Ovary (tissue), 7 donors: ENCODE measurements at regions not wholly inside any gene's neighbourhood (a gene's known extent, or its start where the extent isn't known, plus 50 kb on each side); places are given as distances from the start of the nearest gene placed in this dataset.

Experiments used
- DNase-seq, 5 donors: peaks; one replicate each; pipeline ENCODE4 v3.0.0-alpha.2; 2019 to 2020
- H3K27ac ChIP-seq, 2 donors: fragments of 200-600 bp; one replicate each; pipeline versions ENCODE4 v1.5.1 to v1.8.0; 2019 to 2022
- H3K27me3 ChIP-seq: fragments of 200-600 bp; one replicate; pipeline ENCODE4 v1.8.0; 2022
- H3K36me3 ChIP-seq: fragments of 200-600 bp; sonication (generic); one replicate; pipeline ENCODE4 v1.5.1; 2019
- H3K4me1 ChIP-seq: one replicate; pipeline ENCODE4 v1.8.1; 2013; ENCODE audit warnings: mild to moderate bottlenecking, moderate library complexity; ENCODE audit not compliant: insufficient read depth
- H3K4me3 ChIP-seq: fragments of 200-600 bp; sonication (generic); one replicate; pipeline ENCODE4 v1.5.1; 2017
- H3K9me3 ChIP-seq, 2 donors: fragments of 200-600 bp in 1 of 2; sonication (generic) in 1 of 2; one replicate each; pipeline versions ENCODE4 v1.5.1 to v1.8.1; 2013 to 2019; ENCODE audit warnings: mild to moderate bottlenecking in 1 of 2, moderate library complexity in 1 of 2
- EP300 ChIP-seq: sonication (generic); formaldehyde crosslinking; IDR thresholded peaks from one replicate; pipeline ENCODE4 v1.6.1; 2017; ENCODE audit warnings: antibody characterized with exemption
- POLR2A ChIP-seq: fragments of 450-650 bp; IDR thresholded peaks from one replicate; pipeline ENCODE4 v1.6.1; 2017; ENCODE audit warnings: antibody characterized with exemption, mild to moderate bottlenecking, moderate library complexity
- WGBS, 3 donors: extraction: QIAGEN DNeasy Blood & Tissue Kit in 1 of 3; methylation state at CpG; one replicate each; pipeline versions ENCODE4 v1.1.5 to v1.1.7; 2013 to 2017; 5-methylcytosine and 5-hydroxymethylcytosine counted together
- intact Hi-C, 4 donors: fragments of 100-400 bp; cut with DNase I; formaldehyde crosslinking; loops; one replicate each; pipeline versions ENCODE4 v1.11.0 to v1.15.1; 2022 to 2023
- TF ChIP-seq, protein P1 (sequence below), 3 donors: fragments of 450-650 bp in 2 of 3; fragments of 200-600 bp in 1 of 3; IDR thresholded peaks; one replicate each; pipeline versions ENCODE4 v1.5.1 to v1.8.0; 2016 to 2022; ENCODE audit warnings: antibody characterized with exemption in 3 of 3, mild to moderate bottlenecking in 1 of 3
- donor health status: DM: no; HTN: no; CAD: no; lungs with moderate emphysema.
- donor health status: DM: no; HTN: no; CAD: no.
- donor health status: Bipolar disorder and iron deficiency.
- donor health status: DM: no; HTN: no; CAD: no.
- donor health status: DM: yes; HTN: yes; CAD: no.

DNA sequence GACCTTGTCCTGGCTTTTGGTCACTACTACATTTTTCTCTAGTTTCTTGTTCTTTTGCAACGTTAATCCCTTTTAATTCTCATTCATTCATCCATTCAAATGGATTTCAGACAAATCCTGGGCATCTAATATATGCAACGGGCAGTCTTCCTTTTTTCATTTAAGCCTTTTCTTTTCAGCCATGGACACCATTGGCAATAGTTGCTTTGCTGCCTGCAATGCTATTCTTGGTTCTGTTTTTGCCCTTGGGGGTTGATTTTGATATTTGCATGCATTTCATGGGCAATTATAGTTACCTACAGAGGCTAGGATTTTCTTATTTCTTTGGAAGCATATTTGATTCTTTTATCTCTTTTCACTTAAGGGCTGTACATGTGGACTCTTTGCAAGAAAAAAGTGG lies 180.5 kb upstream of the ARX start:
- no peaks in the 10 kb centered on the region for H3K9me3 ChIP-seq
- DNase-seq: no peak
- H3K36me3 ChIP-seq: no peaks in the 10 kb centered on the region
- no peaks in the 10 kb centered on the region for H3K4me1 ChIP-seq
- no peak for TF ChIP-seq POLR2A
- TF ChIP-seq, protein P1, sequence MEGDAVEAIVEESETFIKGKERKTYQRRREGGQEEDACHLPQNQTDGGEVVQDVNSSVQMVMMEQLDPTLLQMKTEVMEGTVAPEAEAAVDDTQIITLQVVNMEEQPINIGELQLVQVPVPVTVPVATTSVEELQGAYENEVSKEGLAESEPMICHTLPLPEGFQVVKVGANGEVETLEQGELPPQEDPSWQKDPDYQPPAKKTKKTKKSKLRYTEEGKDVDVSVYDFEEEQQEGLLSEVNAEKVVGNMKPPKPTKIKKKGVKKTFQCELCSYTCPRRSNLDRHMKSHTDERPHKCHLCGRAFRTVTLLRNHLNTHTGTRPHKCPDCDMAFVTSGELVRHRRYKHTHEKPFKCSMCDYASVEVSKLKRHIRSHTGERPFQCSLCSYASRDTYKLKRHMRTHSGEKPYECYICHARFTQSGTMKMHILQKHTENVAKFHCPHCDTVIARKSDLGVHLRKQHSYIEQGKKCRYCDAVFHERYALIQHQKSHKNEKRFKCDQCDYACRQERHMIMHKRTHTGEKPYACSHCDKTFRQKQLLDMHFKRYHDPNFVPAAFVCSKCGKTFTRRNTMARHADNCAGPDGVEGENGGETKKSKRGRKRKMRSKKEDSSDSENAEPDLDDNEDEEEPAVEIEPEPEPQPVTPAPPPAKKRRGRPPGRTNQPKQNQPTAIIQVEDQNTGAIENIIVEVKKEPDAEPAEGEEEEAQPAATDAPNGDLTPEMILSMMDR (IDR thresholded peaks at IDR 0.05): no peak
- no peak for TF ChIP-seq EP300
- H3K4me3 ChIP-seq: no peak overlapping the region
- 54 to 60% (median 57%) methylated on average over 2 of the region's 2 CpGs for WGBS, 3 donors
- H3K27ac ChIP-seq: no peak overlapping the region
- H3K27me3 ChIP-seq: no peaks in the 10 kb centered on the region
- intact Hi-C loops: no loop called here

DNA sequence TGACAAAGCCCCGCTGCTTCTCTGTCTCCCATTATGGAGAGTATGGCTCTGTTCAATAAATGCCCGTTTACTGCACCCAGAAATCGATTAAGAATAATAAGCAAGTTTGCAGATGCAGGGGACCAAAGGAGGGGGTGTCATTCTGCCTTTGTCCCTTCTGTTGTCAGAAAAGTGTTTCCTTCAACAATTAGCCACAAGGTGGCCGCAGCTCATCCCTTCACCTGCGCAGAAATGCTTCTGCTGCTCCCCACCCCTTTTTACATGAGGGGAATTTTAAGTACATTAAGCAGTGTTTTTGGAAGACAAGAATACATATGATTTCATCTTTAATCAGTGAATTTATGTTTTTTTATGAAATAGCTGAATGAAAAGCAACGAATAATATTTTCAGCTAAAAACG lies 175.6 kb upstream of the ARX start:
- no peaks in the 10 kb centered on the region for H3K4me1 ChIP-seq
- TF ChIP-seq EP300: no peak
- TF ChIP-seq, protein P1 (IDR thresholded peaks at IDR 0.05): no peak
- no peak for TF ChIP-seq POLR2A
- no peak for DNase-seq
- no peak overlapping the region for H3K27ac ChIP-seq
- intact Hi-C loops: no loop called here
- H3K36me3 ChIP-seq: no peaks in the 10 kb centered on the region
- H3K4me3 ChIP-seq: no peak overlapping the region
- H3K9me3 ChIP-seq: no peaks in the 10 kb centered on the region
- no peaks in the 10 kb centered on the region for H3K27me3 ChIP-seq
- 44 to 51% (median 48%) methylated on average over 7 of the region's 7 CpGs for WGBS, 3 donors

DNA sequence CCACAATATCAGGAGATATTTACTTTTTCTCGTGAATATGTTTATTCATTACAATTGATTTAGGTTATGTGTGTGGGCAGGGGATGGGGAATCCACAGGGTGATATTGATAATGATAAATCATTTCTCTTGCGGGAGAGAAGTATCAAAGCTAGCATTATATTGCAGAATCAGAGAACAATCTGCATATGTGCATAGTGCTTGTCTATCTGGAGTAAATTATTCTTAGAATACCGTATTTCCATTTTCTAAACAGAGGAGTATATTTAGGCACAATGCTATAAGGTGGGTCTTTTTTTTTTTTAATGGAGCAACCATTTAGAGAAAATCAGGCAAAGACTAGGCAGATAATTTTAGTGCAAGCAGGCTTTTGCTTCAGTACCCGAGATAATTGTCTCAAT lies 166.0 kb upstream of the ARX start:
- WGBS, 3 donors: 65 to 73% (median 70%) methylated on average over 4 of the region's 4 CpGs
- H3K4me3 ChIP-seq: no peak overlapping the region
- intact Hi-C loops: no loop called here
- no peaks in the 10 kb centered on the region for H3K4me1 ChIP-seq
- no peak for DNase-seq
- H3K27me3 ChIP-seq: no peaks in the 10 kb centered on the region
- no peaks in the 10 kb centered on the region for H3K9me3 ChIP-seq
- H3K36me3 ChIP-seq: no peaks in the 10 kb centered on the region
- TF ChIP-seq EP300 (no peak), POLR2A (no peak)
- TF ChIP-seq, protein P1 (IDR thresholded peaks at IDR 0.05): no peak
- no peak overlapping the region for H3K27ac ChIP-seq

DNA sequence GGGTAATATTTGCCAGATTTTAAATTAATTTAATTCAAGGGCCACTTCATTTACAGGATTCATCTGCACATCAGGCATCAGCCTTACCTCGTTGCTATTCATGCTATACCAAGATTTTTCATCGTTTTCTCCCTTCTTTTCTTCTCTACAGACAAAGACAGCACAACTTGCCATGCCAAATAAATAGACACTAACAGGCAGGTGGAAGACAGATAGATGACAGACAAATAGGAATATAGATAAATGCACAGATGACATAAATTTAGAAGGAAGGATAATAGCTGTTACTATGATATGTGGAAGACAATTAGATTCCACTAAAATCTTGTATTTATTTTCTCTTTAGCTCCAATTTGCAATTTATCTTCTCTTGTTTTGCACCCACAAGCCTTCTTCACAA lies 164.5 kb upstream of the ARX start:
- Histone ChIP-seq H3K27ac (no peak overlapping the region), H3K4me3 (no peak overlapping the region), H3K36me3 (no peaks in the 10 kb centered on the region), H3K9me3 (no peaks in the 10 kb centered on the region), H3K4me1 (no peaks in the 10 kb centered on the region), H3K27me3 (no peaks in the 10 kb centered on the region)
- intact Hi-C loops: no loop called here
- 37 to 48% (median 46%) methylated on average over 2 of the region's 2 CpGs for WGBS, 3 donors
- TF ChIP-seq POLR2A (no peak), EP300 (no peak)
- TF ChIP-seq, protein P1 (IDR thresholded peaks at IDR 0.05): no peak
- DNase-seq: no peak

DNA sequence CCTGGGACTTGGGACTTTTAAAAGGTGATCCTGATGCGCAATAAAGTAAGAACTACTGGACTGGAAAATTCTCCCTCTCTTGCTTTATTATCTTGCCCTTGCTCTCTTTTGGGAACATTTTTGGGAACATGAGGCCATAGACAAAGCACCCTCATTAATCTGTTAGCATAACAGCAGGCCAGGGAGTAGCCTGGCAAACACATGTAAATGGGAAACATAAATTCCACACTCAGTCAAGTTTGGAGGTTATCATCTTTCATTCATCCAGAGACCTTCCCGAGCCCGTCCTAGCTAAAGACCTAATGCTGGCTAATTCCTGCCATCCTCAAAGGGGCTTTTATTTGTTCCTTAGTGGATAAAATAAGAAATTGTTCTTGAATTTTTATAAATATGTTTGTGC lies 162.8 kb upstream of the ARX start:
- Histone ChIP-seq H3K4me1 (no peaks in the 10 kb centered on the region), H3K9me3 (no peaks in the 10 kb centered on the region), H3K4me3 (no peak overlapping the region), H3K27me3 (no peaks in the 10 kb centered on the region), H3K27ac (no peak overlapping the region), H3K36me3 (no peaks in the 10 kb centered on the region)
- DNase-seq: no peak
- intact Hi-C loops: no loop called here
- no peak for TF ChIP-seq POLR2A
- WGBS, 3 donors: 29 to 40% (median 37%) methylated on average over 3 of the region's 3 CpGs
